NCI-H524 (cell line): ENCODE measurements at regions not wholly inside any gene's neighbourhood (a gene's known extent, or its start where the extent isn't known, plus 50 kb on each side); places are given as distances from the start of the nearest gene placed in this dataset.

ENCODE experiments used
- DNase-seq, 2 experiments: peaks; one replicate each; lab custom pipeline; 2025; lab: John Stamatoyannopoulos, UW

GRCh38 chr14:34021096-34021495 lies 70.2 kb upstream of the EGLN3 start:
- no peak for DNase-seq

- no peak for DNase-seq
These were observed 69.1 kb upstream of the EGLN3 start for GRCh38 chr14:34020014-34020413.

GRCh38 chr14:34018564-34019244 lies 67.8 kb upstream of the EGLN3 start:
- no peak for DNase-seq

GRCh38 chr14:34018125-34018524 lies 67.3 kb upstream of the EGLN3 start:
- DNase-seq, result no peak

GRCh38 chr14:34015383-34015782 lies 64.5 kb upstream of the EGLN3 start:
- peak in 1 of 2 experiments; percentile 56 for DNase-seq

- peak; percentile 98 to 100 for DNase-seq
These were observed 64.1 kb upstream of the EGLN3 start for GRCh38 chr14:34014936-34015335.

GRCh38 chr14:34013721-34014060 lies 62.8 kb upstream of the EGLN3 start:
- peak; percentile 64 to 92 for DNase-seq

- DNase-seq, result peak in 1 of 2 experiments; percentile 45
These were observed 62.3 kb upstream of the EGLN3 start for GRCh38 chr14:34012978-34013720.

- no peak for DNase-seq
These were observed 61.5 kb upstream of the EGLN3 start for GRCh38 chr14:34012369-34012768.

GRCh38 chr14:34009956-34010355 lies 59.1 kb upstream of the EGLN3 start:
- DNase-seq, result no peak

GRCh38 chr14:34007902-34008301 lies 57.0 kb upstream of the EGLN3 start:
- no peak for DNase-seq

- no peak for DNase-seq
These were observed 55.0 kb upstream of the EGLN3 start for GRCh38 chr14:34005901-34006300.

GRCh38 chr14:34004881-34005280 lies 54.0 kb upstream of the EGLN3 start:
- DNase-seq, result no peak

- DNase-seq, result peak in 1 of 2 experiments; percentile 31
These were observed 52.8 kb upstream of the EGLN3 start for GRCh38 chr14:34003691-34004090.

- no peak for DNase-seq
These were observed 52.3 kb upstream of the EGLN3 start for GRCh38 chr14:34003082-34003668.
